ENCODE measurements at regions not wholly inside any gene's neighbourhood (a gene's known extent, or its start where the extent isn't known, plus 50 kb on each side); places are given as distances from the start of the nearest gene placed in this dataset.

DNA sequence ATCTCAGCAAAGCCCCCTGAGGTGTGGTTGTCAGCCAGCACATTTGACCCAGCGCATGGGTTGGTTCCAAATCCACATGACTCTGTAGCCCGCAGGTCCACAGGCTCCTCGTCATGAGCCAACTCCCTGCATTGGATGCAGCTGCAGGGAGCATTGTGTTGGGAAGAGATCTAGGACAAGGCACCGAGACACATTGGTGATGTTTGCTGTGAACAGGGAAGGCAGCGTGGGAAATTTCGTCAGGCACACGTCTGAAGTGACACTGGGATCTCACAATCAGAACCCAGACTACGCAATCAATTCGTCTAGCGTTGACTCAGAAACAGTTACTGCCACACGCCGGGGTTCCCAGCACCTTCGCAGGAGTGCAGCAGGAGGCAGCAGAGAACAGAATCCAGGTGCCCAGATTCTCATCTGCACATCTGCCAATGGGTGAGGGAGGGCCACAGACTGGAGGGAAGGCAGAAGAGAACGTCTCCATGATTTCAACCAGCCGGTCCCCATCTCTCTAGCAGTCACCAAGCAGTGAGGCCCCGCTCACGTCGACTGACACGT, 177.0 kb downstream of the TTLL2 start:
- no peak overlapping the region for H3K27ac ChIP-seq
- no peak overlapping the region for H3K4me3 ChIP-seq
- no peaks in the 10 kb centered on the region for H4K20me1 ChIP-seq
- TF ChIP-seq Cebpa-rat (IDR thresholded peaks at IDR 0.05) = no peak
- H3K9ac ChIP-seq = no peak overlapping the region
- H3K27me3 ChIP-seq = peaks cover 0 to 6% (median under 1%) of the 10 kb centered on the region in 11 experiments; a peak in 7 of 22 replicates
- peak overlapping the region in 2 of 11 experiments; percentile 9 to 20; a peak in 1 of 22 replicates for H3K4me2 ChIP-seq
- peaks cover 7 to 21% (median 13%) of the 10 kb centered on the region in 11 experiments; a peak in 19 of 22 replicates for H3K9me3 ChIP-seq (replicated peaks in 1 of 11)
- H3K4me1 ChIP-seq = peaks cover 20 to 61% (median 42%) of the 10 kb centered on the region in 10 experiments
- 0 out of 22 replicates have a peak, but pooled peaks cover 0 to 3% (median 0%) of the 10 kb centered on the region in 11 experiments for H3K36me3 ChIP-seq

DNA sequence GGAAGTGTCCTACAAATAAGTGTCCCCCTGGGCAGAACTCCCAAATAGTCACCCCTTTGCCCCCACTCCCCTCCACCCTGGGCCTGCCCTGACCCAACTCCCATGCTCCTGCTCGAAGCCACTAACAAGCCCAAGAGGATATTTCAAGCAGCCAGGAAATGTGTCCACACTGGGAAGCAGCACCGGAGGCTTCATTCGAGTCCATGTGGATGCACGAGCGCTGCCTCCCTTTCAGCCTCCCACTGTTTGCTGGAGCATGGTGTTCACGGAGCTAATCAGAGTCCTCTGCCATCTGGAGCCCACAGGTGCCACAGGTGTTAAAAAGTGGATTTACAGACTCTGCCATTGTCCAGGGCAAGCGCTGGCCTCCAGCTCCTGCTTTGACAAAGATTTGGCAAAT, 177.6 kb downstream of the TTLL2 start:
- Histone ChIP-seq H3K9ac (no peak overlapping the region), H3K9me3 (replicated peaks in 1 of 11) (peaks cover 6 to 15% (median 10%) of the 10 kb centered on the region in 11 experiments; a peak in 19 of 22 replicates)

DNA sequence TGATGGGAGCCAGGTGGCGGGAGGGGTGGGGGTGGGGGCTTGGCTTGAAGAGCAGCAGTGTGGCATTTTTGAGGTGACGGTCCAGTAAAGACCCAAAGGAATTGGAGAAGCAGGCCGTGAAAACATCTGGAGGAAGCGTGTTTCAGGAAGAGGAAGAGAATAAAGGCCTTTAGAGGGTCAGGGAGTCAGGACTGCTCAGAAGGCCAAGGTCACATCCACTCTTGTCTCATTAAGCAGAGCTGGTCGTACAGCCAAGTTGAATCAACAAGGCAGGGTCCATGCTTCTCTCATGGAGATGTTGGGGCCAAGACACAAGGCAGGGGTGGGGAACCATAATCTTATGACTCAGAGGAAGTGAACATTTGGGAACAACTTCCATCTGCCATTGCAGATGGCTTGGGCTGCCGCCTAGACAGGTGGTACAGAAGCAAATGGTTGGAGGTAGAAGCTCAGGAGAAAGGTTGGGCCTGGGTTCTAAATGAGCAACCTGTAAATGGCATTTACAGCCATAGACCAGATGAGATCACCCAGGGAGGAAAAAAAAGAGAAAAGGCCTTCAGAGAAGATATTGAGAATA, 179.6 kb downstream of the TTLL2 start:
- H3K27me3 ChIP-seq = peaks cover 0 to 19% (median 7%) of the 10 kb centered on the region in 11 experiments; a peak in 10 of 22 replicates

More for the DNA sequence above, 177.6 kb downstream of the TTLL2 start:
- Histone ChIP-seq H3K4me3 (no peak overlapping the region), H3K27ac (no peak overlapping the region), H3K4me1 (peaks cover 20 to 64% (median 46%) of the 10 kb centered on the region in 10 experiments), H3K36me3 (0 out of 22 replicates have a peak, but pooled peaks cover 0 to 3% (median 0%) of the 10 kb centered on the region in 11 experiments), H4K20me1 (no peaks in the 10 kb centered on the region), H3K4me2 (peak overlapping the region in 4 of 11 experiments; percentile 4 to 73 (median 41); a peak in 5 of 22 replicates), H3K27me3 (peaks cover 0 to 11% (median 6%) of the 10 kb centered on the region in 11 experiments; a peak in 7 of 22 replicates)
- no peak for TF ChIP-seq Cebpa-rat (IDR thresholded peaks at IDR 0.05)

DNA sequence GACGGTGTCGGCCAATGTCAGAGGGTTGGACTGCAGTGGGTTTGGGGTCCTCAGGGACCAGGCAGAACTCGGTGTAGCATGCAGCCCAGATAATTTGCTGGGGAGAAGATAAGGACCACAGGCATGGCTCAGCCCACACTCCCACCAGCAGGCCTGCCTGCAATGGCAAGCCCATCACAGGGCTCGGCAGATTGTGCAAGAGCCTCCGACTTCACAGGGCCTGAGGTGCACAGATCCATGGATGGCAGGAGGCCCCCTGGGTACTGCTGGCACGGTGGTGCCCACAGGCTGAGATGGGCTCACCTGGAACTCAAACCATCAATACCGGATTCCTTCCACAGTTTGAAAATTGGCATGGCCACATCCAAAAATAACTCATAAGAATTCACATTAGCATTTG, 180.3 kb downstream of the TTLL2 start:
- Histone ChIP-seq H3K27ac (no peak overlapping the region), H3K4me1 (peaks cover 20 to 68% (median 59%) of the 10 kb centered on the region in 10 experiments), H3K27me3 (peaks cover 0 to 26% (median 7%) of the 10 kb centered on the region in 11 experiments; a peak in 10 of 22 replicates), H3K4me3 (no peak overlapping the region), H3K4me2 (peak overlapping the region; percentile 50 to 79 (median 69)), H3K9me3 (replicated peaks in 1 of 11) (no peaks in the 10 kb centered on the region), H3K36me3 (no peaks in the 10 kb centered on the region), H4K20me1 (no peaks in the 10 kb centered on the region), H3K9ac (no peak overlapping the region)
- TF ChIP-seq Cebpa-rat (IDR thresholded peaks at IDR 0.05) = peak in 5 of 11 experiments; percentile 11 to 80 (median 58); a peak in 6 of 22 replicates

More for the DNA sequence above, 179.6 kb downstream of the TTLL2 start:
- Histone ChIP-seq H4K20me1 (no peaks in the 10 kb centered on the region), H3K9ac (no peak overlapping the region), H3K36me3 (no peaks in the 10 kb centered on the region), H3K4me1 (peaks cover 20 to 67% (median 53%) of the 10 kb centered on the region in 10 experiments), H3K27ac (0 out of 22 replicates have a peak overlapping the region, but pooled peaks of 1 of the 11 experiments have one; percentile 17), H3K4me3 (no peak overlapping the region), H3K4me2 (peak overlapping the region; percentile 50 to 79 (median 69)), H3K9me3 (replicated peaks in 1 of 11) (no peaks in the 10 kb centered on the region)
- TF ChIP-seq Cebpa-rat (IDR thresholded peaks at IDR 0.05) = no peak

DNA sequence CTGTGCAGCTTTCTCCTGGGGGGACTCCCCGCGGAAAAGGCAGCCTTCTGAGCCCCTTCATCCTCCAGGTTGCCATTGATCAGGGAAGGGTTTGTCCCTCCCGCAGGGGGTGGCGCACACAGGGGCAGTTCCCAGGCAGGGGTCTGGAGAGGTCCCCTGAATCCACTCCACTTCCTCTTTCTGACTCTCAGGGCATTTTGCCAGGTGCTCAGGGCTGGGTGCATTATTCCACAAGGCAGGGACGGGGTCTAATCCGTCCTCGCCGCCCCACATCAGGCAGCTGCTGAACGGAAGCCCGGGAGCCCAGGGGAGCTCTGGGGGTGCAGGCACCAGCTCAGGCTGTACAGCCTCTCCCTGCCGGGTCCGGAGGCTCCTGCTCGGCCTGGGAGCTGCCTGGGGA, 180.9 kb downstream of the TTLL2 start:
- no peaks in the 10 kb centered on the region for H3K9me3 ChIP-seq (replicated peaks in 1 of 11)
- TF ChIP-seq Cebpa-rat (IDR thresholded peaks at IDR 0.05) = no peak
- H3K9ac ChIP-seq = no peak overlapping the region

DNA sequence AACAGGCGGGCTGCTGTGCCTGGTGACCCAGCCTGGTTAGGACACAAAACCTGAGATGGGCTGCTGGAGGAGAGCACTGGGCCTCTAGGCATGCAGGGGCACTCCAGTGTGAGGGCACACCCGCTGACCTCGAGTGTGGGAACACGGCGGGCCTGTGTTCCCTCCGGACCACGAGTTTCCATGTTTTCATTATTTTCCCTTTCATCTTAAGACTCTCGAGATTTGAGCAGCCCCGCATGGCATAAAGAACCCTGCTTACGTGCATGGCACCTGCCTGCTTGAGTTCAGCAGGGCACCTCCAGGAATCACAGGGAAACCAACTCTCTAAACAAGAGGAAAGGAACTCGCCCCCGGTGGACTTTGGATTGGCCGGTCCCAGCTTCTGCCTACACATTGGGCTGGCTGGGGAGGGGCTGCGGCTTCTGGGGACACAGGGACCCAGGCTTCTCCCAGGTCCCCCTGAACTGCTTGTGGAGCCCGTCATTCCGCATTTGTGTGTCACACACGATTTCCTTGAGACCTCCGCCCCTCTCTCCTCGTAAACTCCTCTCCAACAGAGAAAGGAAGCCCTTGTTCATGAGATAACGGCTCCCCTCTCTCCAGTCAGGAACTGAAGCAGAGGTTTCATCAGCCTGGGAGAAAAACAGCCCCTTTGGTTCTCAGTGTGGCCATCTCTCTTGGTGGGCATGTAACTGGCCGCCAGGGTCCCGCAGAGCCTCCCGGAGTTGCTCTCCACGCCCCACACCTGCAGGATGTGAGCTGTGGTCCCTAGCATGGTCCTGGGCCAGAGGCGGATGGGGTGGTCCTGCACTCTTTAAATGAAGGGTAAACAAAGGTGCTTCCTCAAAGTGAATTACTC, 181.8 kb downstream of the TTLL2 start:
- Histone ChIP-seq H3K27ac (no peak overlapping the region), H4K20me1 (no peaks in the 10 kb centered on the region), H3K4me2 (peak overlapping the region in 9 of 11 experiments; percentile 62 to 79 (median 73); a peak in 17 of 22 replicates), H3K9ac (no peak overlapping the region), H3K4me3 (no peak overlapping the region), H3K36me3 (no peaks in the 10 kb centered on the region), H3K27me3 (peaks cover 0 to 32% (median 7%) of the 10 kb centered on the region in 11 experiments; a peak in 11 of 22 replicates), H3K4me1 (peaks cover 24 to 81% (median 73%) of the 10 kb centered on the region in 10 experiments), H3K9me3 (replicated peaks in 1 of 11) (no peaks in the 10 kb centered on the region)
- TF ChIP-seq Cebpa-rat (IDR thresholded peaks at IDR 0.05) = no peak

More for the DNA sequence above, 180.9 kb downstream of the TTLL2 start:
- Histone ChIP-seq H3K4me2 (peak overlapping the region; percentile 46 to 79 (median 68)), H3K4me1 (peaks cover 20 to 74% (median 65%) of the 10 kb centered on the region in 10 experiments), H3K4me3 (no peak overlapping the region), H3K36me3 (no peaks in the 10 kb centered on the region), H3K27me3 (peaks cover 0 to 31% (median 7%) of the 10 kb centered on the region in 11 experiments; a peak in 11 of 22 replicates), H3K27ac (no peak overlapping the region), H4K20me1 (no peaks in the 10 kb centered on the region)

DNA sequence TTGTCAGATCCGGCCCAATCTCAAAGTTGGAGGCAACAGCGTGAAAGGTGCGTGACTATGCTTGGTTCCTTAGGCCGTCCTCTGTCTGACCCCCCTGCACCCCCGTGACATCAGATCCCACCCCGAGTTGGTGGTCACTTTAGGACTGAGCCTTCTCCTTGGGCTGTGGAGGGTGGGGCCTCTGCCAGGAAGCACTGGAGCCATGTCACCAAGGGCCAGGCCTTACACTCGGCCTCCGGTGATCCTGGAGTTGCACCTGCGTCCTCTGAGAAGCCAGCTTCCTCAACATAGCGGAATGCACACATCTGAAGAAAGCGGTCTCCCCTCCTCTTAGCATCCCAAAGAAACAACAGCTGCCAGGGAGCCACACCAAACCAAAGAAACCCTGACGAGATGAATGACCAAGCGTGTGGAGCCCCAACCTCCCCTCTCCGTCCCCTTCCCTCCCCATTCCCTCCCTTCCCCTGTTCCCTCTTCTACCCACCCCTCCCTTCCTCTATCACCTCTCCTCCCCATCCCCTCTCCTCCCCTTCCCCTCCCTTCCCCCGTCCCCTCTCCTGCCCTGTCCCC, 182.6 kb downstream of the TTLL2 start:
- H4K20me1 ChIP-seq = no peaks in the 10 kb centered on the region
- TF ChIP-seq Cebpa-rat (IDR thresholded peaks at IDR 0.05) = no peak
- H3K4me3 ChIP-seq = no peak overlapping the region
- no peak overlapping the region for H3K27ac ChIP-seq
- H3K27me3 ChIP-seq = peaks cover 0 to 32% (median 7%) of the 10 kb centered on the region in 11 experiments; a peak in 11 of 22 replicates
- peaks cover 31 to 86% (median 80%) of the 10 kb centered on the region in 10 experiments for H3K4me1 ChIP-seq
- H3K4me2 ChIP-seq = peak overlapping the region in 8 of 11 experiments; percentile 38 to 79 (median 74); a peak in 15 of 22 replicates
- no peak overlapping the region for H3K9ac ChIP-seq
- H3K9me3 ChIP-seq (replicated peaks in 1 of 11) = no peaks in the 10 kb centered on the region
- H3K36me3 ChIP-seq = no peaks in the 10 kb centered on the region
